IMR-90 (cell line): ENCODE measurements at regions not wholly inside any gene's neighbourhood (a gene's known extent, or its start where the extent isn't known, plus 50 kb on each side); places are given as distances from the start of the nearest gene placed in this dataset.

Source experiments
- ATAC-seq: fragments of 200-7000 bp; cut with Tn5 transposase; 2 replicates; pipeline ENCODE4 v1.9.1; 2020; ENCODE audit warnings: low read depth, mild to moderate bottlenecking, moderate library complexity
- BruUV-seq: library from RNA; stranded (reverse); fragments of 400-500 nt; replicated peaks from 2 replicates; lab custom pipeline; 2021; lab: Mats Ljungman, UMichigan
- CTCF ChIA-PET: fragments of 300-600 bp; formaldehyde crosslinking; extraction: SDS; loops from one replicate; lab custom pipeline; 2021; ENCODE audit warnings: antibody characterized with exemption; lab: Yijun Ruan, JAX
- POLR2A ChIA-PET: fragments of 300-600 bp; sonication (Branson Sonifier 250); formaldehyde crosslinking; loops from one replicate; lab custom pipeline; 2022; ENCODE audit warnings: antibody characterized with exemption; ENCODE audit not compliant: unreplicated experiment; lab: Charles Lee
- DNase-seq: peaks from one replicate; pipeline ENCODE4 v3.0.0; 2013
- H2AFZ ChIP-seq: replicated peaks from 2 replicates; pipeline ENCODE3; 2013; ENCODE audit warnings: low read length, mild to moderate bottlenecking; ENCODE audit not compliant: poor library complexity
- H2AK5ac ChIP-seq: 2 replicates; pipeline ENCODE4 v1.6.1; 2013; ENCODE audit warnings: low read depth, low read length, inconsistent platforms
- H2AK9ac ChIP-seq: replicated peaks from 2 replicates; pipeline ENCODE3; 2013; ENCODE audit warnings: mild to moderate bottlenecking, low read depth, low read length, moderate library complexity; ENCODE audit not compliant: poor library complexity
- H2BK120ac ChIP-seq: 2 replicates; pipeline ENCODE4 v1.6.1; 2013; ENCODE audit warnings: low read depth, low read length, inconsistent platforms
- H2BK15ac ChIP-seq: 3 replicates; pipeline ENCODE4 v1.6.1; 2013; ENCODE audit warnings: low read depth, low read length, inconsistent platforms
- H2BK20ac ChIP-seq: 2 replicates; pipeline ENCODE4 v1.6.1; 2013; ENCODE audit warnings: low read depth, mild to moderate bottlenecking, inconsistent platforms, low read length, moderate library complexity
- H2BK5ac ChIP-seq: 2 replicates; pipeline ENCODE4 v1.6.1; 2013; ENCODE audit warnings: mild to moderate bottlenecking, low read depth, low read length, inconsistent platforms; ENCODE audit not compliant: poor library complexity, severe bottlenecking
- H3K14ac ChIP-seq: replicated peaks from 2 replicates; pipeline ENCODE4 v1.6.1; 2013; ENCODE audit warnings: low read depth, low read length, inconsistent platforms
- H3K18ac ChIP-seq: 2 replicates; pipeline ENCODE4 v1.6.1; 2013; ENCODE audit warnings: low read depth, low read length, control low read depth
- H3K23ac ChIP-seq: 2 replicates; pipeline ENCODE4 v1.6.1; 2013; ENCODE audit warnings: low read depth, low read length, inconsistent platforms
- H3K27ac ChIP-seq: 2 replicates; pipeline ENCODE4 v1.5.1; 2013; ENCODE audit warnings: mild to moderate bottlenecking, control low read depth, low read length; ENCODE audit not compliant: insufficient read depth
- H3K27me3 ChIP-seq: 2 replicates; pipeline ENCODE4 v1.6.1; 2013; ENCODE audit warnings: low read length; ENCODE audit not compliant: control insufficient read depth, insufficient read depth
- H3K36me3 ChIP-seq: 2 replicates; pipeline ENCODE4 v1.6.1; 2013; ENCODE audit warnings: low read length, mixed read lengths; ENCODE audit not compliant: control insufficient read depth, insufficient read depth
- H3K4ac ChIP-seq: 2 replicates; pipeline ENCODE4 v1.6.1; 2013; ENCODE audit warnings: low read depth, low read length, inconsistent platforms
- H3K4me1 ChIP-seq: 2 replicates; pipeline ENCODE4 v1.6.1; 2013; ENCODE audit warnings: low read length, mixed read lengths; ENCODE audit not compliant: control insufficient read depth, insufficient read depth
- H3K4me2 ChIP-seq: 2 replicates; pipeline ENCODE4 v1.6.1; 2013; ENCODE audit warnings: low read depth, mild to moderate bottlenecking, control low read depth, low read length, moderate library complexity
- H3K4me3 ChIP-seq: 2 replicates; pipeline ENCODE4 v1.5.1; 2013; ENCODE audit warnings: low read depth, mild to moderate bottlenecking, control low read depth, low read length, moderate library complexity; ENCODE audit not compliant: insufficient read depth
- H3K56ac ChIP-seq: 2 replicates; pipeline ENCODE4 v1.6.1; 2013; ENCODE audit warnings: low read length, inconsistent platforms; ENCODE audit not compliant: insufficient read depth; ENCODE audit errors: extremely low read depth
- H3K79me1 ChIP-seq, 2 experiments: 2 replicates each; pipeline ENCODE4 v1.6.1; 2013; ENCODE audit warnings: low read length in 2 of 2, inconsistent platforms in 1 of 2, low read depth in 1 of 2
- H3K9ac ChIP-seq: 2 replicates; pipeline ENCODE4 v1.6.1; 2013; ENCODE audit warnings: low read depth, low read length, control low read depth
- H3K9me1 ChIP-seq: 2 replicates; pipeline ENCODE4 v1.6.1; 2013; ENCODE audit warnings: low read length, inconsistent platforms; ENCODE audit not compliant: insufficient read depth
- H3K9me3 ChIP-seq: 2 replicates; pipeline ENCODE4 v1.6.1; 2013; ENCODE audit warnings: low read length; ENCODE audit not compliant: control insufficient read depth, insufficient read depth
- H4K20me1 ChIP-seq: 2 replicates; pipeline ENCODE4 v1.6.1; 2013; ENCODE audit warnings: low read length, inconsistent platforms; ENCODE audit not compliant: insufficient read depth
- H4K5ac ChIP-seq: 2 replicates; pipeline ENCODE4 v1.6.1; 2013; ENCODE audit warnings: mild to moderate bottlenecking, low read depth, low read length, control low read depth
- H4K8ac ChIP-seq, 2 experiments: 2 replicates each; pipeline ENCODE4 v1.6.1; 2013; ENCODE audit warnings: low read depth in 2 of 2, low read length in 2 of 2, control low read depth in 1 of 2, inconsistent platforms in 1 of 2
- H4K91ac ChIP-seq: 2 replicates; pipeline ENCODE4 v1.6.1; 2013; ENCODE audit warnings: low read depth, low read length, inconsistent platforms; ENCODE audit not compliant: insufficient read depth
- BHLHE40 ChIP-seq: fragments of 150-350 bp; IDR thresholded peaks from 2 replicates; pipeline ENCODE4 v1.6.1; 2016; ENCODE audit warnings: mild to moderate bottlenecking, low read depth, low read length
- CEBPB ChIP-seq: IDR thresholded peaks from 2 replicates; pipeline ENCODE4 v1.6.1; 2012; ENCODE audit warnings: low read depth, low read length, improper control_type of control experiment
- CHD1 ChIP-seq: IDR thresholded peaks from 2 replicates; pipeline ENCODE4 v1.6.1; 2012; ENCODE audit warnings: low read depth, low read length, improper control_type of control experiment
- CTCF ChIP-seq: conservative IDR thresholded peaks from 2 replicates; pipeline ENCODE4 v1.5.1; 2012; ENCODE audit warnings: mild to moderate bottlenecking, low read depth, low read length, improper control_type of control experiment
- ELK1 ChIP-seq: fragments of 150-350 bp; IDR thresholded peaks from 2 replicates; pipeline ENCODE4 v1.6.1; 2016; ENCODE audit warnings: low read depth, mild to moderate bottlenecking, low read length, moderate library complexity, borderline replicate concordance
- FOS ChIP-seq: fragments of 150-350 bp; IDR thresholded peaks from 2 replicates; pipeline ENCODE4 v1.6.1; 2016; ENCODE audit warnings: low read depth, low read length
- MAFK ChIP-seq: IDR thresholded peaks from 2 replicates; pipeline ENCODE4 v1.6.1; 2012; ENCODE audit warnings: low read depth, low read length, improper control_type of control experiment
- MAZ ChIP-seq: IDR thresholded peaks from 2 replicates; pipeline ENCODE4 v1.6.1; 2012; ENCODE audit warnings: low read depth, mild to moderate bottlenecking, low read length, improper control_type of control experiment, moderate library complexity, borderline replicate concordance
- MXI1 ChIP-seq: IDR thresholded peaks from 2 replicates; pipeline ENCODE4 v1.6.1; 2012; ENCODE audit warnings: low read depth, mild to moderate bottlenecking, low read length, moderate library complexity, borderline replicate concordance
- NFE2L2 ChIP-seq: fragments of 150-350 bp; IDR thresholded peaks from 2 replicates; pipeline ENCODE4 v1.6.1; 2016; ENCODE audit warnings: low read depth, mild to moderate bottlenecking, low read length
- POLR2A ChIP-seq: IDR thresholded peaks from 2 replicates; pipeline ENCODE4 v1.6.1; 2012; ENCODE audit warnings: mild to moderate bottlenecking, low read depth, low read length
- RAD21 ChIP-seq: IDR thresholded peaks from 2 replicates; pipeline ENCODE4 v1.6.1; 2012; ENCODE audit warnings: low read length, improper control_type of control experiment
- RCOR1 ChIP-seq: IDR thresholded peaks from 2 replicates; pipeline ENCODE4 v1.6.1; 2012; ENCODE audit warnings: mild to moderate bottlenecking, low read length, improper control_type of control experiment; ENCODE audit not compliant: insufficient replicate concordance
- RFX5 ChIP-seq: IDR thresholded peaks from 2 replicates; pipeline ENCODE4 v1.8.0; 2012; ENCODE audit warnings: low read depth, mild to moderate bottlenecking, low read length, moderate library complexity
- SMC3 ChIP-seq: fragments of 150-350 bp; IDR thresholded peaks from 2 replicates; pipeline ENCODE4 v1.6.1; 2016; ENCODE audit warnings: low read depth, mild to moderate bottlenecking, antibody characterized with exemption, low read length, moderate library complexity
- USF2 ChIP-seq: fragments of 150-350 bp; IDR thresholded peaks from 2 replicates; pipeline ENCODE4 v1.6.1; 2017; ENCODE audit warnings: mild to moderate bottlenecking, antibody characterized with exemption, low read length, low read depth
- WGBS, 2 experiments: methylation state at CpG; one replicate each; pipeline versions ENCODE4 v1.1.5 to v1.1.7; 2013; ENCODE audit warnings: missing lambda C conversion rate in 2 of 2; ENCODE audit not compliant: insufficient read length in 1 of 2; ENCODE audit errors: extremely low coverage in 2 of 2; 5-methylcytosine and 5-hydroxymethylcytosine counted together
- dilution Hi-C: fragments of 300-500 bp; cut with HindIII; formaldehyde crosslinking; loops from one replicate; pipeline ENCODE4 v1.14.3; 2018; ENCODE audit warnings: low sequenced_read_pairs; ENCODE audit not compliant: unreplicated experiment
- in situ Hi-C: fragments of 300-500 bp; cut with MboI; formaldehyde crosslinking; loops from 3 replicates; pipeline ENCODE4 v1.14.3; 2019; ENCODE audit warnings: low sequenced_read_pairs, inconsistent platforms, mixed read lengths
- intact Hi-C: fragments of 100-400 bp; cut with micrococcal nuclease; formaldehyde crosslinking; loops from 2 replicates; pipeline ENCODE4 v1.10.0; 2022

- Histone ChIP-seq H4K91ac (no peak overlapping the region), H4K20me1 (no peaks in the 10 kb centered on the region), H4K8ac (no peak overlapping the region), H3K9ac (no peak overlapping the region), H3K4me1 (no peaks in the 10 kb centered on the region), H3K36me3 (no peaks in the 10 kb centered on the region), H2AK5ac (no peak overlapping the region), H2BK5ac (no peak overlapping the region), H3K4ac (no peak overlapping the region), H3K27me3 (no peaks in the 10 kb centered on the region), H3K14ac (no peak overlapping the region), H3K18ac (no peak overlapping the region), H2BK15ac (no peak overlapping the region), H2BK20ac (no peak overlapping the region), H4K5ac (no peak overlapping the region), H3K4me2 (no peak overlapping the region), H3K9me1 (no peaks in the 10 kb centered on the region), H2AK9ac (no peak overlapping the region), H3K9me3 (no peaks in the 10 kb centered on the region; the same call in 1 of the 2 replicates), H3K23ac (no peak overlapping the region), H3K27ac (no peak overlapping the region), H3K4me3 (no peak overlapping the region), H2AFZ (no peak overlapping the region), H2BK120ac (no peak overlapping the region), H3K79me1 (no peaks in the 10 kb centered on the region), H3K56ac (no peak overlapping the region)
- intact Hi-C loops = no loop called here
- no CpG with 5 or more reads among the region's 5 CpGs for WGBS, 2 experiments
- CTCF ChIA-PET = interaction anchor here (0.7 kb wide), 1 partner anchor 147 kb away, joined by 3 read pairs; no protein-coding TSS in a partner anchor
- in situ Hi-C loops = loop anchor here (25.0 kb wide), 1 partner anchor 406 kb away; no protein-coding TSS in a partner anchor
- BruUV-seq = no TSS peak
- DNase-seq (no peak), ATAC-seq (no peak)
- POLR2A ChIA-PET = no interaction called here
- TF ChIP-seq CHD1 (no peak), POLR2A (no peak), RFX5 (no peak), RAD21 (no peak), FOS (no peak), NFE2L2 (no peak), MAZ (no peak), CEBPB (no peak), MXI1 (no peak), SMC3 (no peak), ELK1 (no peak), RCOR1 (no peak), USF2 (no peak), CTCF (no peak), MAFK (no peak), BHLHE40 (no peak)
- dilution Hi-C loops = no loop called here
Observed at GRCh38 chr3:22555753-22556435, 647.2 kb upstream of the UBE2E2 start.
